ENCODE measurements at regions not wholly inside any gene's neighbourhood (a gene's known extent, or its start where the extent isn't known, plus 50 kb on each side); places are given as distances from the start of the nearest gene placed in this dataset.

DNA sequence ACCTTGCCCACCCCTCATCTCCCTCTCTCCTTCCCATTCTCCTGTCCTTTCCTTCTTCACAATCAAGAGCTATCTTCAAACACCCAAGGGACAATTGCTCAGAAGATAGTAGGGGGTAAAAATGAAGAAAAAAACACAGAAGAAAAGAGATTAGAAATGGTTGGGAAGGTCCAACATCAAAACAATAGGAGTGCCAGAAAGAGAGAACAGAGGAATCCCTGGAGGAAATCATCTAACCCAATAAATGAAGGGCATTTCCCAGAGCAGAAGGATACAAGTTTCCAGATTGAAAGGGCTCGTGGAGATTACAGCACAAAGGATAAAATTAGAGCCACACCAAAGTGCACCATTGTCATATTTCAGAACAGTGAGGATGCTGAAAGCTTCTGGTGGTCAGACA is 145.6 kb downstream of the OAT start:
- no peak overlapping the region for H4K5ac ChIP-seq (ENCODE audit: low read depth, low read length)
- H3K14ac ChIP-seq (replicated peaks; ENCODE audit: low read depth, low read length), result no peak overlapping the region
- H2BK20ac ChIP-seq (ENCODE audit: low read depth, low read length), result no peak overlapping the region
- H4K8ac ChIP-seq (ENCODE audit: low read depth in 2 of 2, low read length in 2 of 2), result no peak overlapping the region
- no peak overlapping the region for H2BK120ac ChIP-seq (ENCODE audit: low read depth, low read length)
- no peak overlapping the region for H3K9ac ChIP-seq (ENCODE audit: low read depth, low read length)
- no CpG with 5 or more reads among the region's 1 CpG for WGBS, 2 experiments (ENCODE audit: extremely low coverage in 2 of 2, insufficient read length in 1 of 2)
- no peak overlapping the region for H3K4me2 ChIP-seq (ENCODE audit: low read depth, low read length)
- POLR2A ChIA-PET (ENCODE audit: unreplicated experiment), result no interaction called here
- no peak overlapping the region for H2AFZ ChIP-seq (replicated peaks; ENCODE audit: low read length, poor library complexity)
- H2AK9ac ChIP-seq (replicated peaks; ENCODE audit: low read depth, low read length, poor library complexity), result no peak overlapping the region
- H4K91ac ChIP-seq (ENCODE audit: insufficient read depth, low read depth, low read length), result no peak overlapping the region
- H3K9me1 ChIP-seq (ENCODE audit: insufficient read depth, low read length), result no peaks in the 10 kb centered on the region
- in situ Hi-C loops (cut with MboI; ENCODE audit: low sequenced_read_pairs), result no loop called here
- H3K36me3 ChIP-seq (ENCODE audit: control insufficient read depth, insufficient read depth, low read length), result no peaks in the 10 kb centered on the region
- H3K4me3 ChIP-seq (ENCODE audit: insufficient read depth, low read depth, low read length), result no peak overlapping the region
- intact Hi-C loops (cut with micrococcal nuclease), result no loop called here
- dilution Hi-C loops (cut with HindIII; ENCODE audit: low sequenced_read_pairs, unreplicated experiment), result no loop called here
- H2BK5ac ChIP-seq (ENCODE audit: low read depth, low read length, poor library complexity, severe bottlenecking), result no peak overlapping the region
- no peaks in the 10 kb centered on the region for H3K79me1 ChIP-seq (ENCODE audit: low read depth in 1 of 2, low read length in 2 of 2)
- TF ChIP-seq FOS (IDR thresholded peaks at IDR 0.05; ENCODE audit: low read depth, low read length), result no peak
- TF ChIP-seq, protein P1, sequence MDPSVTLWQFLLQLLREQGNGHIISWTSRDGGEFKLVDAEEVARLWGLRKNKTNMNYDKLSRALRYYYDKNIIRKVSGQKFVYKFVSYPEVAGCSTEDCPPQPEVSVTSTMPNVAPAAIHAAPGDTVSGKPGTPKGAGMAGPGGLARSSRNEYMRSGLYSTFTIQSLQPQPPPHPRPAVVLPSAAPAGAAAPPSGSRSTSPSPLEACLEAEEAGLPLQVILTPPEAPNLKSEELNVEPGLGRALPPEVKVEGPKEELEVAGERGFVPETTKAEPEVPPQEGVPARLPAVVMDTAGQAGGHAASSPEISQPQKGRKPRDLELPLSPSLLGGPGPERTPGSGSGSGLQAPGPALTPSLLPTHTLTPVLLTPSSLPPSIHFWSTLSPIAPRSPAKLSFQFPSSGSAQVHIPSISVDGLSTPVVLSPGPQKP (IDR thresholded peaks at IDR 0.05; ENCODE audit: borderline replicate concordance, low read depth, low read length), result no peak
- TF ChIP-seq CHD1 (IDR thresholded peaks at IDR 0.05; ENCODE audit: low read depth, low read length), result no peak
- H2AK5ac ChIP-seq (ENCODE audit: low read depth, low read length), result no peak overlapping the region
- peaks cover 23% of the 10 kb centered on the region for H3K9me3 ChIP-seq (ENCODE audit: control insufficient read depth, insufficient read depth, low read length)
- no peak overlapping the region for H3K23ac ChIP-seq (ENCODE audit: low read depth, low read length)
- H3K4ac ChIP-seq (ENCODE audit: low read depth, low read length), result no peak overlapping the region
- DNase-seq, result no peak
- H3K27me3 ChIP-seq (ENCODE audit: control insufficient read depth, insufficient read depth, low read length), result no peaks in the 10 kb centered on the region
- no peak overlapping the region for H2BK15ac ChIP-seq (ENCODE audit: low read depth, low read length)
- H3K4me1 ChIP-seq (ENCODE audit: control insufficient read depth, insufficient read depth, low read length), result no peaks in the 10 kb centered on the region
- CTCF ChIA-PET, result no interaction called here
- no peak overlapping the region for H3K18ac ChIP-seq (ENCODE audit: low read depth, low read length)
- ATAC-seq (ENCODE audit: low read depth), result no peak
- BruUV-seq (replicated peaks), result no TSS peak
- no peak overlapping the region for H3K27ac ChIP-seq (ENCODE audit: insufficient read depth, low read length)
- no peaks in the 10 kb centered on the region for H4K20me1 ChIP-seq (ENCODE audit: insufficient read depth, low read length)
- no peak overlapping the region for H3K56ac ChIP-seq (ENCODE audit: extremely low read depth, insufficient read depth, low read length)
